COLO668 (cell line): ENCODE measurements at regions not wholly inside any gene's neighbourhood (a gene's known extent, or its start where the extent isn't known, plus 50 kb on each side); places are given as distances from the start of the nearest gene placed in this dataset.
"Not testable (repeated sequence)": the region's sequence is repeated elsewhere in the genome, so short reads cannot be mapped to it uniquely, and the experiment has no call there.

Experiments used
- DNase-seq: peaks from one replicate; lab custom pipeline; 2025; ENCODE audit not compliant: unreplicated experiment; lab: John Stamatoyannopoulos, UW

- not testable (repeated sequence) for DNase-seq
These were observed 1430.6 kb downstream of the CDH8 start for GRCh38 chr16:60605652-60606051.

DNA sequence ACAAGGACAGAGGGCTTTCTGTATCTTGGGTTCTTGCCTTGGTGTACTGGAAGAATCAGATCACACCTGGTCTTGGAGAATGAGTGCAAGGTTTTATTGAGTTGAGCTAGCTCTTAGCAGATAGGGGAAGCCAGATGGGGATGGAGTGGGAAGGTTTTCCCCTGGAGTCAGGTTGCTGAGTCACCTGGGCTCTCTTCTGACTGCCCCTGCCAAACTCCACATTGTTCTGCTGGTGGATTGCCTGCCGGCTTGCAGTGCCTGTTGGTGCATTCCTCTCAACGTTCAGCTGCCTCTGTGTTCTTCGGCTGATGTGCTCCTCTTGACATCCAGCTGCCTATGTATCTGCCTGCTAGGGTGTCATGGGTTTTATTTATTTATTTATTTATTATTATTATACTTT, 1431.1 kb downstream of the CDH8 start:
- DNase-seq = no peak

- no peak for DNase-seq
These were observed 1449.7 kb downstream of the CDH8 start for GRCh38 chr16:60586493-60586892.

GRCh38 chr16:60582528-60582927, 1453.7 kb downstream of the CDH8 start:
- DNase-seq = no peak

DNA sequence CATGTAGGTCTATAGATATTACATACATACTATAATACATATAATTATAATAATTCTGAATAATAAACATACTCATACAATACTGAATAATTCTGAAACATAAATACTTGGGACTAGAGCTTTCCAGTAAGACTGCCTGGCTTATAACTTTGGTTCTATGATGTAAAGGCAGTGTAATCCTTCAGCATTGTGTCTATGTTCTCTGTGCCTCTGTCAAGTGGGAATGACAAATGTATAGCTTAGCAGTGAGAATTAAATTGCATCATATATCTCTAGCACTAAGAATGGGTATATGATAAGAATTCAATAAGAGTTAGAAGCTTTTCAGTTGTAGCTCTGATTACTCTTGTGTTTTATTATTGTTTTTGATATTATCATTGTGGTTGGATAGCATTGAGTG, 1469.3 kb downstream of the CDH8 start:
- DNase-seq = no peak

GRCh38 chr16:60564588-60564987, 1471.7 kb downstream of the CDH8 start:
- DNase-seq = no peak

DNA sequence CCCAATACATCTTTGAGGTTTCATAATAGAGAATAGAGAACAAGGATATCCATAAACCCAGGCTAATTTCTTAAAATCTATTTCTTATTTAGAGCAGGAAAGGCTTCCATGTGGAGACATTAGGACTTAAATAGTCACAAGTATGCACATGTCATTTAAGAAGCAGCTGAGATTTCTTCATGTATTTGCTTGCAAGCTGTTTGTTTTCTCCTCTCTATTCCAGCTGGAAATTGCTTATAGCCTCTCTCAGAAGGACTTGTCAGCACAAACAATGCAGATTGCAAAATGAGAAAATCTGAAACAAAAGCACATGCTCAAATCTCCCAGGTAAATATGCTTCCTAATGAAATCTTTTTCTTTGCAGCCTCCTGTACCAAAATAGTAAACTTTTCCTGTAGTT, 1473.1 kb downstream of the CDH8 start:
- DNase-seq = no peak

GRCh38 chr16:60558936-60559335, 1477.3 kb downstream of the CDH8 start:
- no peak for DNase-seq

GRCh38 chr16:60553090-60553757, 1483.0 kb downstream of the CDH8 start:
- DNase-seq = no peak

DNA sequence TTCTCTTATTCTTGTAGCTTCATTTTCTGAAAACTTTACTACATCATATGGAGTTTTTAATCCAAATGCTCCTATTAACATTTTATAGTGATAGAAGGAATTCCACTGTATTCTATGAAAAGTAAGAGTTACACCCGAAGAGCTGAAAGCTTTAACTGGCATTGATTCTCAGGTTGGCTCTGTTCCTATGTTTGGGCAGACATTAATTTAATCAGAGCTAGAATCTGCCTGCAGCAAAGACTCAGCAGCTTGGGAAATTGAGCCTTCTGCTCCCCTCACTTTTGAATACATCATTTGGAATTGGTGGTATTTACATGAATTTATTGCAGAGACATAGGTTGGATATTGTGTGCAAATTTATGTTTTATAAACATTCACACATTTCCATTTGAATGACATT, 1494.7 kb downstream of the CDH8 start:
- DNase-seq = no peak

- no peak for DNase-seq
These were observed 1525.3 kb downstream of the CDH8 start for GRCh38 chr16:60510941-60511340.

- no peak for DNase-seq
These were observed 1526.0 kb downstream of the CDH8 start for GRCh38 chr16:60510208-60510607.

GRCh38 chr16:60491273-60491672, 1545.0 kb downstream of the CDH8 start:
- DNase-seq = no peak

- no peak for DNase-seq
These were observed 1550.3 kb downstream of the CDH8 start for GRCh38 chr16:60485872-60486489.

DNA sequence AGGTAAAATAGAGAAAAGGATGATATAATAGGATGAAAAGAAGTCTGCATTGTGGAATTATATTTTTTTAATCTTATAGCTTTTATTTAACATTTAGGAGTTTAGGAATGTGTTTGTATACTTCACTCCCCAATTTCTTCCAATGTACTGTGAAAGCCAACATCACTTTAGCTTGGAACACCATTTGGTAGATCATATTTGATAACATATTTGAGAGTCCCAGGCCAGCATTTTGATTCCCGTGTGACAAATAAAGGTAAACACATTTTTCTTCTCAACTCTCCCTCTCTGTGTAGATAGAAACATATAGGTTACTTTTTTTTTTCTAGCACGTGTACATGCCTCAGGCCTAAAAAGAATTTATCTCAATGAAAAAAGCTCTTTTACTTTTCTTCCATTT, 1551.3 kb downstream of the CDH8 start:
- DNase-seq = no peak

- DNase-seq = no peak
These were observed 1554.6 kb downstream of the CDH8 start for GRCh38 chr16:60481591-60481990.

DNA sequence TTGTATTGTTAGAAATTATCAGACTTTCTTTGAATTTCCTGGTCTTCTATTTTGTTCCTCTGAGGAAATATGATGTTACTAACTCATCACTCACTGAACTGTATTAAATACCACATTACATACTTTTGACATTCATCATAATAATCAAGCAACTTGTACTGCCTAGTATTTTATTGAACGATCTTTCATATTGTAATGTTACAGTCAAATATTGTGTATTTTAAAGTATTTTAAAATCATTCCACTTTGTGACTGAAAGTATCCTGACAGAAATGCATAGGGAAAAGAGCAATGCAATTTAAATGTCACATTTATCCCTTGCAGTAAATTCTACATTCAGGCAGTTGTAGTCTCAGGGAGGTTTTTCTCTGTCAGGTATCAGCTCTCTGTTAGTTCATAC, 1557.4 kb downstream of the CDH8 start:
- DNase-seq = no peak

- no peak for DNase-seq
These were observed 1572.3 kb downstream of the CDH8 start for GRCh38 chr16:60463986-60464385.

GRCh38 chr16:60459463-60459862, 1576.8 kb downstream of the CDH8 start:
- no peak for DNase-seq

- DNase-seq = no peak
These were observed 1578.0 kb downstream of the CDH8 start for GRCh38 chr16:60458255-60458654.

DNA sequence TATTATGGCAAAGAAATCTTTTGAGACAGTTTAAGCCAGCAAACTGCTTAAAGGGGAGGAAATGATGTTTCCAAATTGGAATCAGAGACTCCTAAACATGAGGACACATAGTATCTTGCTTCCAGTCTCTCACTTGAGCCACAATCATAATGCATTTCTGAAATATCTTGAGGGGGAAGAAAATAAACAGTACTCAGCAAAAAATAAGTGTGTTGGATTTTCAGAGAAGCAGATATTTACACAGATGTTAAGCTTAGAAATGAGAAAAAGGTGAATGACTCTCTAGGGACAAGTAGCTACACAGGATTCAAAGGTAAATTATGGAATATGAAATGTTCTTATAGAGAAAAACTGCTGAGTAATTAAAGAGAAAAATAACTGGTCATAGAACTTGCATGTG, 1583.6 kb downstream of the CDH8 start:
- DNase-seq = no peak

DNA sequence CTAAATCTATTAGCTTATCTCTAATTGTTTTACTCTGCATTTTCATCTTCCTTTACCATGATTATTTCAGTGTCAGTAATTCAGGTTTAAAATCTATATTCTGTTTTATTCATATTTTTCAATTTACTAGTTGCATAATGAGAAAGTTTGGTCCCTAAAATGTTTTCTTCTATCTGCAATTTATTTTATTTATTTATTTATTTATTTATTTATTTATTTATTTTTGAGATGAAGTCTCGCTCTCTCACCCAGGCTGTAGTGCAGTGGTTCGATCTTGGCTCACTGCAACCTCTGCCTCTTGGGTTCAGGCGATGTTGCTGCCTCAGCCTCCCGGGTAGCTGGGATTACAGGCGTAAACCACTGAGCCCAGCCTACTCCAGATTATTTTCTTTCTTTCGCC, 1597.3 kb downstream of the CDH8 start:
- DNase-seq = no peak

DNA sequence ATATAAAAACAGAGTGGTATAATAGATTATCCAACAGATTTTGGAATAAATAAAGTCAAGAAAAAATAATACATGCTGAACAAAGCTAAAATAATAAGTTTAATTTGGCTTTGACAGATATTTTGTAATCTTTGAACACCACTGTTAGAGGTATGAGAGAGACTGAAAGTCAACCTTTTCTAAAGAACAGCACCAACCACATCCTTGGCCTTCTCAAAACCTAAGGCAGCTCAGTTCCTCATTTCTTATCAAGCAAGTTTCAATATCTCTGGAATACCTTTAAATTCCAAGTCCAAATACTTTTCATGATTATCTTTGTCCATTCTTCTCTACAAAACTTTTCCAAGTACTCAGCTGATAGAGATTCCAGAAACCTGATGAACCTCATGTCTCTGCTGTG, 1603.8 kb downstream of the CDH8 start:
- no peak for DNase-seq
